Stimulated activated naive B cell treated with anti-CD40 and anti-IgM and Interleukin-4, amounts not matched to agents 10 μg/mL and 1 μg/mL and 100 μg/mL, for 72 hours (primary cell): ENCODE measurements at regions not wholly inside any gene's neighbourhood (a gene's known extent, or its start where the extent isn't known, plus 50 kb on each side); places are given as distances from the start of the nearest gene placed in this dataset.

ENCODE experiments used
- ATAC-seq, 2 donors: fragments of 150-1000 bp; cut with Tn5 transposase; replicated peaks; 2 replicates each; pipeline ENCODE4 v1.10.0; 2021; ENCODE audit warnings: moderate library complexity in 1 of 2
- DNase-seq: peaks from one replicate; pipeline ENCODE4 v3.0.0; 2021
- H3K27ac Mint-ChIP-seq: one replicate; pipeline ENCODE4 v1.8.0; 2022; ENCODE audit warnings: mild to moderate bottlenecking, mixed read lengths
- H3K27me3 Mint-ChIP-seq, 2 donors: one replicate each; pipeline ENCODE4 v1.8.0; 2022; ENCODE audit warnings: mixed read lengths in 2 of 2
- H3K36me3 Mint-ChIP-seq, 2 donors: one replicate each; pipeline ENCODE4 v1.8.0; 2022; ENCODE audit warnings: mixed read lengths in 2 of 2, mild to moderate bottlenecking in 1 of 2
- H3K4me1 Mint-ChIP-seq, 2 donors: one replicate each; pipeline ENCODE4 v1.8.0; 2022; ENCODE audit warnings: mixed read lengths in 2 of 2, mild to moderate bottlenecking in 1 of 2
- H3K4me3 Mint-ChIP-seq, 2 donors: one replicate each; pipeline ENCODE4 v1.8.0; 2022; ENCODE audit warnings: mild to moderate bottlenecking in 2 of 2, mixed read lengths in 2 of 2, moderate library complexity in 1 of 2
- H3K9me3 Mint-ChIP-seq, 2 donors: one replicate each; pipeline ENCODE4 v1.8.0; 2022; ENCODE audit warnings: mixed read lengths in 2 of 2, mild to moderate bottlenecking in 1 of 2

DNA sequence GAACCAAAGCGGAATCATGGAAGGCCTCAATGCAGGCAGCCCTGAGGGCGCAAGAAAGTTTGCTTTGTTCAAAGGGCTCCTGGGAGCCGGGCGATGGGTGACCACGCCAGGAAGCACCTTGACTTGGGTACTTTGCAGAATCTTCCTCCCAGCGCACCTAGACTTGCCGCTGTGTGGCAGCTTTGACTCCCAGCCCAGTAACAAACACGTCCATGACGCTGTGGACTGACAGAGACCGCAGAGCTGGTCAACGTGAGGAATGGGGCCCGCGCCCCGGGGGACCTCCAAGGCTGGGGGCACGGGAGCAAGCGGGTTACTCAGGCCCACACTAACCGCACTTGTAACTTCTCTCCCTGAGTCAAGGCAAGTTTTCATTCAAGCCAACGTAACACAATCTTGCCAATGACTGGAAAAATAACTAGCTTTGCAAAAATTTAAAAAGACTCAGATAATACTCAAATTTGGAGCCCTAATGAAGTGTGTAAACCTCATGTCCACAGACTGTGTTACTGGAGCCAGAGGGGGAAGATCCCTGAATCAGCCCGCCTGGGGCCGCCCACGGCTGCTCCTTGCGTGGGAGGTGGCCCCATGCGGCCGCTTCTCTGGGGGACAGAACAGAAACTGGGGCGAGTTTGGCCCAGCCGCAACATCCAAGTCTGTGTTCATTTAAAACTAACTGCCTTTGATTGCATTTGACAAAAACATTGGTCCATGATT is 130.8 kb downstream of the DNAJB6 start:
- H3K27ac Mint-ChIP-seq = no peak overlapping the region
- no peak overlapping the region for H3K4me3 Mint-ChIP-seq
- DNase-seq (no peak), ATAC-seq (no peak)
- no peaks in the 10 kb centered on the region for H3K36me3 Mint-ChIP-seq
- H3K27me3 Mint-ChIP-seq = peaks cover 20 to 25% of the 10 kb centered on the region in 2 donors
- H3K9me3 Mint-ChIP-seq = peaks cover 0 to 2% of the 10 kb centered on the region in 2 donors
- H3K4me1 Mint-ChIP-seq = peaks cover 0 to 1% of the 10 kb centered on the region in 2 donors

DNA sequence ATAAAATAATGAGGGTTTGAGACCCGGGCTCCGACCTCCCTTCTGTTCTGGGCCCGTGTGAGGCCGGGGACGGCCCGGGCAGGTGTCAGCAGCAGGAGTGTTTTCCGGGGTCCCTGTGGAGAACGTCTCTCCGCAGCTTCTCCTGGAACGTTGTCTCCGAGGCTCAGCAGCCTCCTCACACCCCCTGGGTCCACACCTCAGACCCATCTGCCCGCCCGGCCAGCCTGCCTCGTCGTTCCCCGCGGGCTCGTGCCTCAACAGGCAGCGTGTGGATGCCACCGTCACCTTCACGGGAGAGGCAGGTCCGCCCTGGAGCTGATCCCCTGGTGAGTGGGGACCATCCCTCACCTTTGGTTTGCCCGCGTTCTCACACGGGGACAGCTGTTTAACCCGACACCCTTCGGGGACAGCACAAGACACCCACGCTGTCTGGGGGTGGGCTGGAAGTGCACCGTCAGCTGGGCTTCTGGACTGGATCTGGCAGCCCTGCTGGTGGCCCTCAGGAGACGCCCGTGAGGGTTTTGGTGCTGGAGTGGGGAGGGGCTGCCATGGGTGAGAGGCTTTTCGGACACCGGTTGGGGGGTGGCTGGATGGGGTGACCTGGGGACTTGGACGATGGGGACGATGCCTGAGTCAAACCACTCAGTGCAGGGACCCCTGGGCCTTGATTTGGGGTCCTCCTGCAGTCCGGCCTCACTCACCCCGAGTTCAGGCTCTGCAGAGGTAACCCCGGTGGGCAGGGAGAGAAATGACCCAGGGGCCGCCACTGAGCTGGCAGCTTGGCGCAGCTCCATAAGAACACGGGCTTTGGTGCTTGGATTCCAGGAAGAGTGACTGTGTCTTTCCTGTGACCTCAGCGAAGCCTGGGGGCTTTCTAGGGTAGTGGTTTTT is 131.7 kb downstream of the DNAJB6 start:
- Mint-ChIP-seq H3K4me3 (no peak overlapping the region), H3K4me1 (no peaks in the 10 kb centered on the region), H3K9me3 (peaks cover 3 to 6% of the 10 kb centered on the region in 2 donors), H3K27ac (no peak overlapping the region), H3K27me3 (peaks cover 16 to 21% of the 10 kb centered on the region in 2 donors), H3K36me3 (no peaks in the 10 kb centered on the region)
- ATAC-seq = no peak
- DNase-seq = no peak

DNA sequence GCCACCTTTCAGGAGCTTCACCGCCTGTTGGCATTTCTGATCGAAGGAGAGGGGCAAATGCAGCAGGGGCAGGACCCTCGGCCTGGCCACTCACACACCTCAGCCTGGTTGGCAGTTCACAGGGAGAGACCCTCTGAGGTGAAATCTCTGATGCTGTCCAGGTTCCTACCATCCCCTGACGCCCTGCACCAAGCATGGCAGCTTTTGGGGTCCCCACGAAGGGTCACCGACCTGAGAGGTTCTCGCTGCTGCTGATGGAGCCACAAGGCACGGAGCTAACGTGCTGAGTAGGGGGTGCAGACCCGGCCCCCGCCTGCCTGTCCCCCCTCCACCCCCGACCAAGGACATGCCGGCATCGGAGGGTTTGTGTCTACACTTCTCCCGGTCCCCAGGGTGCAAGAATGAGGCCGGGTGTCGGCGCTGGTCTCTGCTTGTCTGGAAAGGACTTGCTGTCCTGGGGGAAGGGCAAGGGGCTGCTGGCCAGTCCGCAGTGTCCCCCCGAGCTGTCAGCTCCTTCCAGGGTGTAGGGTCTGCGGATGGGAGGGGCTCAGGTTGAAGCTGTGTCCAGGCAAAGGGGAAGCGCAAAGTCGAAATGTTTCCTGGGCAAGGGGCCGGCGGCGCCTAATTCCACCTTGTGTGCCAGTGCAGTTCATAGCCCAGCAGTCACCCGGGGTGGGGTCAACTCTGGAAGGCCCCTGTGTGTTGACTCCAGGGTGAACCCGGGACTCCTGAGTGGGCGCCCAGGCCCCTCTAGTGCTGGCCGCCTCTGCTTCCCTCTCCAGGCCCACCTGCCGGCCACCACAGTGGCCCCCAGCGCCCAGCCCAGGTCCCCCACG is 132.6 kb downstream of the DNAJB6 start:
- no peak overlapping the region for H3K27ac Mint-ChIP-seq
- no peak for DNase-seq
- H3K9me3 Mint-ChIP-seq = peaks cover 9 to 11% of the 10 kb centered on the region in 2 donors
- H3K36me3 Mint-ChIP-seq = no peaks in the 10 kb centered on the region
- peaks cover 14 to 20% of the 10 kb centered on the region in 2 donors for H3K27me3 Mint-ChIP-seq
- H3K4me1 Mint-ChIP-seq = no peaks in the 10 kb centered on the region
- ATAC-seq = no peak
- H3K4me3 Mint-ChIP-seq = no peak overlapping the region

DNA sequence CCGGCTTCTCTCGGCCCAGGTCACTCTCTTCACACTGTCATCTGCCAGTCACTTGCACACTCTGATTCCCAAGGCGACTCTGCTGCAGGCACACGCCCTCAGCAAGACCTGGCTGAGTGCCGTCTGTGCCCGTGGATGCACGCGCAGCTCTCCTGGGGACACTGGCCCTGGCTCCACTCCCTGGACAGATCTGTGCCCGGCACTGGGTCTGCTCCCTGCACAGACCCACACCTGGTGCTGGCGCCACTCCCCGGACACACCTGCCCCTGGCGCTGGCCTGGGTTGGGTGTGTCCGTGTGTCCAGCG is 133.2 kb downstream of the DNAJB6 start:
- H3K4me1 Mint-ChIP-seq = no peaks in the 10 kb centered on the region
- ATAC-seq (no peak), DNase-seq (no peak)
- H3K4me3 Mint-ChIP-seq = no peak overlapping the region
- H3K27me3 Mint-ChIP-seq = peaks cover 8 to 14% of the 10 kb centered on the region in 2 donors
- peaks cover 0 to 4% of the 10 kb centered on the region in 2 donors for H3K36me3 Mint-ChIP-seq
- H3K27ac Mint-ChIP-seq = no peak overlapping the region
- peaks cover 9 to 14% of the 10 kb centered on the region in 2 donors for H3K9me3 Mint-ChIP-seq

DNA sequence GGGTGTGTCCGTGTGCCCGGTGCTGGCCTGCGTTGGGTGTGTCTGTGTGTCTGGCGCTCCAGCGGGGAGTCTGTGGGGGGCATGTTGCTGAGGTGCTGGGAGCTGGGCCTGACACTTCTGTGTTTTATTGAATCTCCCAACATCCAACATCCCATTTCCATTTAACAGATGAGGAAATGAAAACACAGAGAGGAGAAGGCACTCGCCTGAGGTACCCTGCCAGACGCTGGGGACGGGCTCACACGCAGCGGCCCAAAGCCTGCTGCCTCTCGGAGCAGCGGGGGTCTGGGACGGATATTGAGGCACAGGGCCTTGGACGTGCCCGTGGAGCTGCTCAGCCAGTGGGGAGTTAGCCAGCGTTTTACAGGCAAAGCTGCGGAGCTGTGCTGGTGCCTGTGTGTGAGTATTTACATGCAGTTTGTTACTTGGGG is 133.9 kb downstream of the DNAJB6 start:
- Mint-ChIP-seq H3K27ac (no peak overlapping the region), H3K4me1 (no peaks in the 10 kb centered on the region), H3K27me3 (peaks cover 3 to 8% of the 10 kb centered on the region in 2 donors), H3K36me3 (peaks cover 0 to 4% of the 10 kb centered on the region in 2 donors), H3K4me3 (no peak overlapping the region), H3K9me3 (peaks cover 9 to 14% of the 10 kb centered on the region in 2 donors)
- ATAC-seq (no peak), DNase-seq (no peak)

DNA sequence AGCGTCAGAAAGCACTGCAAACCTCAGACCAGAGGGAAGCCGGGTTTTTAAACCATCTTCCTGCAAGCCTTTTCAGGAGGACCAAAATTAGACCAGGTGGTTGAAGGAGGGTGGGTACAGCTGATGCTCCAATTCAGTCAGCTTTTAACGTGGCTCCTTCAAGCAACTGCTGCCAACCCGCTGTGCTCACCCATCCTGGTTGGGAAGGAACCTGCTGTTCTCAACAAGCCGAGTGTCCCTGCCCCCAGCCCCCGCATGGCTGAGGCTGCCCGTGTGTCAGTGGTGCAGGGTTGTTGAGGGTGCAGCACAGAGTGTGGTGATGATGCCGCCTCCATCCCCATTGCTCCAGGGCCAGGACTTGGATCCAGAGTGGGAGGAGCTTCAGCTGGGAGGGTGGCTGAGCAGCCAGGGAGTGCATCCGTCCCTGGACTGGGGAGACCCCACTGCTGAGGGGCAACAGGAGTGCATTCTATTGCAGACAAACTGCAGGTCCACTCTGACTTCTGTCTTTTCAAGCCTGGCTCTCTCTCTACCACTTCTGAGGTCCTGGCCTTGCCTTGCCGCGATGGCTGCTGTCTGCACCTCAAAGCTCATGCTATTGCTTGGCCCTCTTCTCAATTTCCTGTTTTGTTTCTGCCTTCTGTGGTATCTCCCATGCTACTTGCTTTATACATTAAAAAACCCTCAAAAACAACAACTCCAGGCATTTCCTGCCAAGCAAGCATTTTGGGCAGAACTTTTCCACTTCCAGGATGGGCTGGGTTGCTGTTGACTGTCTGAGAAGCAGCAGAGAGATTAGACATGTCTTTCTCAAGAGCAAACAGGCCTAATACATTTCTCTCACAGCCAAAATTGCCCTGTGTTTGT is 134.7 kb downstream of the DNAJB6 start:
- Mint-ChIP-seq H3K27me3 (peaks cover 0 to 6% of the 10 kb centered on the region in 2 donors), H3K36me3 (peaks cover 0 to 4% of the 10 kb centered on the region in 2 donors), H3K4me3 (no peak overlapping the region), H3K9me3 (peaks cover 9 to 14% of the 10 kb centered on the region in 2 donors), H3K27ac (no peak overlapping the region), H3K4me1 (no peaks in the 10 kb centered on the region)
- DNase-seq (no peak), ATAC-seq (no peak)

DNA sequence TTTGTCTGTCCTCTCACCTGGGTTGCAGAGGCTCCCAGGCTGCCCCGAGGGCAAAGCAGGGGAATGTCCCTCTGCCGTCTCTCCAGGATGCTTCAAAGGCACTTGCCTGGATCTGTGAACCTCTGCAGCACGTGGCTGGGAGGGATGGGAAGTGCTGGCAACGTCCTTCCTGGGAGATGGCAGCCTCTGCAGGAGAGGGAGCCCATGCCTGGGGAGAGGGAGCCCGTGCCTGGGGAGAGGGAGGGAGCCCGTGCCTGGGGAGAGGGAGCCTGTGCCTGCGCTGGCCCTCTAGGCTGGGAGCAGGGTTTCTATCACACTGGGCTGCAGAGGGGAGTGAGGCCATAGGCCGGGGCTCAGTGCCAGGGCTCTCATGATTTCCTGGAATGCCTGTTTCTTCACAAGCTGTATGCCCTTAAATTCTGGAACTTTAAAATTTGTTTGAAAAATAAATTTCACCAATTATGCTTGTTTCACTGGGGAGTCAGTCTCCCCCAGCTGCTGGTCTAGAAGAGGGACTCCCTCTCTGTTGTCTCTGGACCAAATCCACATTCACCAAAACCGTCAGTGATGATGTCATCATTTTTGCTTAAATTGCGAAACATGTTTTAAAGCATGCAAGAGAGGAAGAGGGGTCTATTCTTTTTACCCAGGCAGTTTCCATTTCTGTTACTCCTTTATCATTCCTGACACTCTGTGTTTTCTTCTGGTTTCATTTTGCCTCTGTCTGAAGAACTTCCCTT is 135.7 kb downstream of the DNAJB6 start:
- DNase-seq = no peak
- H3K4me3 Mint-ChIP-seq = no peak overlapping the region
- ATAC-seq = no peak

DNA sequence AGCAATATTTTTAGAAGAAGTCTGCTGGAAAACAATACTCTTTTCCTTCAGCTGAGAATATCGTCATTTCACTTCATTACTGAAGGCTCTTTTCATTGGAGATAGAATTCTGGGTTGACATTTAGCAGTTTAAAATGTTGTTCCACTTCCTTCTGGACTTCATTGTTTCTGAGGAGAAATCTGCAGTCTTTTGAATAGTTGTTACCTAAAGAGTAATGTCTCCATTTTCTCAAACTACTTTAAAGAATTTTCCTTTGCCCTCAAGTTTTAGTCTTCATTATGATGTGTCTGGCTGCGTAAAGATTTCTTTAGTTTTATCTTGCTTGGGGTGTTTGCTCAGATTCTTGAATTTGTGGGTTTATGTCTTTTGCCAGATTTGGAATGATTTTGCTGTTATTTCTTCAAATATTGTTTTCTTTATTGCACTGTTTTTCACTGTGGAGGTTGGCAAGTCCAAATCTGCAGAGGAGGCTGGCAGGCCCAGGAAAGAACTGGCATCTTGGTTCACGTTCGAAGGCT is 136.3 kb downstream of the DNAJB6 start:
- ATAC-seq (no peak), DNase-seq (no peak)
- Mint-ChIP-seq H3K4me1 (no peaks in the 10 kb centered on the region), H3K27ac (no peak overlapping the region), H3K9me3 (peaks cover 9 to 14% of the 10 kb centered on the region in 2 donors), H3K4me3 (no peak overlapping the region), H3K27me3 (peaks cover 0 to 5% of the 10 kb centered on the region in 2 donors), H3K36me3 (peaks cover 0 to 4% of the 10 kb centered on the region in 2 donors)

More for the DNA sequence above, 135.7 kb downstream of the DNAJB6 start:
- Mint-ChIP-seq H3K27ac (no peak overlapping the region), H3K27me3 (peaks cover 0 to 5% of the 10 kb centered on the region in 2 donors), H3K4me1 (no peaks in the 10 kb centered on the region), H3K9me3 (peaks cover 9 to 14% of the 10 kb centered on the region in 2 donors), H3K36me3 (peaks cover 0 to 4% of the 10 kb centered on the region in 2 donors)

DNA sequence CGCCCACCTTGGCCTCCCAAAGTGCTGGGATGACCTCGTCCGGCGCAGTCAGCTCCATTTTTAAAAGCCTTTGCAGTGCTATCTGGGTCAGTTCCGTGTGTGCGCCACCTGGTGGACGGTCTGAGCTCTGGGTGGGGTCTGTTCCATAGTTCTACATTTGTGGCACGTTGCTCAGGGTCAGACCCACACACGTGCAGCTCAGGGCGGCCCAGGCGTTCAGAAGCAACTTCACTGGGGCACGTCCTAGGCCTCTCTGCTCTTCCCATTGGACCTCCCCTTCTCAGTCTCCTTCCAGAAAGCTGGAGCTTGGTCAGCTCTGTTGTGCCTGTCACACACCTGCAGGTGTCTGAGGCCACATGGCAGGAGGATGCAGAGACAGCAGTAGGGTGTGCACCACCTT is 137.9 kb downstream of the DNAJB6 start:
- DNase-seq = no peak
- Mint-ChIP-seq H3K27ac (no peak overlapping the region), H3K36me3 (peaks cover 0 to 4% of the 10 kb centered on the region in 2 donors), H3K9me3 (peaks cover 9 to 14% of the 10 kb centered on the region in 2 donors), H3K4me3 (no peak overlapping the region), H3K4me1 (no peaks in the 10 kb centered on the region), H3K27me3 (peaks cover 5% of the 10 kb centered on the region in 2 donors)
- peak; percentile 42 to 54 for ATAC-seq

DNA sequence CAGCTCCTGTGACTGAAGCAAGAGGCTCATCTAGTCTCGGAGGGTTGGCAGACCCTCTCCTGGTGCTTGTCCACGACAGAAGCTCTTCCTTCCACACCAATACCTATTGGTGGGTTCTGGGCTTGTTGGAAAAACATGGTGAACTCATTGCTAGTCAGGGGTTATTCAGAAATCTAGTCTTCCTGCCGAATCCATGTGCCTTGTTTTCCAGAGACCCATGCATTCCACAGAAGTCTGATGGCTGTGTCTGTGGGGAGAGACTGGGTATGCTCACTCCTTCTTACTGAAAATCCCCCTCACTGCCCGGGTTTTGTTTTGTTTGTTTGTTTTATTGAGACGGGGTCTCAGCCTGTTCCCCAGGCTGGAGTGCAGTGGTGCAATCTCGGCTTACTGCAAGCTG is 138.3 kb downstream of the DNAJB6 start:
- peaks cover 9 to 14% of the 10 kb centered on the region in 2 donors for H3K9me3 Mint-ChIP-seq
- DNase-seq (no peak), ATAC-seq (no peak)
- no peak overlapping the region for H3K27ac Mint-ChIP-seq
- no peak overlapping the region for H3K4me3 Mint-ChIP-seq
- peaks cover 0 to 4% of the 10 kb centered on the region in 2 donors for H3K36me3 Mint-ChIP-seq
- peaks cover 5% of the 10 kb centered on the region in 2 donors for H3K27me3 Mint-ChIP-seq
- no peaks in the 10 kb centered on the region for H3K4me1 Mint-ChIP-seq

DNA sequence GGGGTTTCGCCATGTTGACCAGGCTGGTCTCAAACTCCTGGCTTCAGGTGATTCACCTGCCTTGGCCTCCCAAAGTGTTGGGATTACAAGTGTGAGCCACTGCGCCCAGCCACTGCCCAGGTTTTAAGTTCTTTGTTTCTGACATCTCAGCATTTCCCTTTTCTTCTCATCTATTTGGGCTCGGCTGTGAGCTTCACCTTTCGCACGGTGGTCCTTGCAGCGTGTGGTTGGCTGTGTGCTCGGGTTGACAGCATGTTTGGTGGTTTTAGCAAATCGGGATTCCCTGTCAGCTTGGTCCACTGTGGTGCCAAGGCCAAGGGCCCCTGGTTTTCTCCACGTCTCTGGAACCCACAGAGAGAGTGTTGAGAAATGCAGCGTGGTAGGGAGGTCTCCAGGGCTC is 138.8 kb downstream of the DNAJB6 start:
- no peak overlapping the region for H3K4me3 Mint-ChIP-seq
- H3K4me1 Mint-ChIP-seq = no peaks in the 10 kb centered on the region
- H3K9me3 Mint-ChIP-seq = peaks cover 9 to 14% of the 10 kb centered on the region in 2 donors
- H3K27ac Mint-ChIP-seq = no peak overlapping the region
- DNase-seq = no peak
- no peak for ATAC-seq
- H3K27me3 Mint-ChIP-seq = peaks cover 5% of the 10 kb centered on the region in 2 donors
- H3K36me3 Mint-ChIP-seq = peaks cover 0 to 4% of the 10 kb centered on the region in 2 donors

DNA sequence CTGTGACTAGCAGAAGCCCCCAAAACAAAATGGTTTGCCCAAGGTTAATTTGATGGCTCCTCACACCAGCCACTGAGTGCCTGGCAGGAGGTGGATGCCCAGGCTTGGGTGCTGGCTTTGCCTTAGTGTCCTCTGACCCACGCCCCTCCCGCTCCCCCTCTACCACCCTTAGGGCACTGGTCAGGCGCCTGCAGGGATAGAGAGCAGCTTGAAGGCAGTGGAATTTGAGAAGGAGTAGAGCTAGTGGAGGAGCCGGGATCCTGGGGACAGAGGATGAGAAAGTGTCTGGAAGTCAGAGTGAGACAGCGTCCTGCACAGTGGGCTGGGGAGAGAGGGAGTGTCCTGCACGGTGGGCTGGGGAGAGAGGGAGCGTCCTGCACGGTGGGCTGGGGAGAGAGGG is 139.4 kb downstream of the DNAJB6 start:
- no peak overlapping the region for H3K27ac Mint-ChIP-seq
- ATAC-seq = no peak
- H3K36me3 Mint-ChIP-seq = peaks cover 0 to 4% of the 10 kb centered on the region in 2 donors
- H3K4me1 Mint-ChIP-seq = no peaks in the 10 kb centered on the region
- H3K4me3 Mint-ChIP-seq = no peak overlapping the region
- no peak for DNase-seq
- H3K27me3 Mint-ChIP-seq = peaks cover 5% of the 10 kb centered on the region in 2 donors
- peaks cover 9 to 14% of the 10 kb centered on the region in 2 donors for H3K9me3 Mint-ChIP-seq
